GM12878 (cell line): ENCODE measurements at regions not wholly inside any gene's neighbourhood (a gene's known extent, or its start where the extent isn't known, plus 50 kb on each side); places are given as distances from the start of the nearest gene placed in this dataset.

Experiments used
- ATAC-seq: fragments of 200-7000 bp; cut with Tn5 transposase; 3 replicates; pipeline ENCODE4 v1.9.1; 2020; ENCODE audit warnings: mild to moderate bottlenecking, moderate library complexity
- BruUV-seq: library from RNA; stranded (reverse); fragments of 400-500 nt; replicated peaks from 2 replicates; lab custom pipeline; 2021; lab: Mats Ljungman, UMichigan
- CTCF ChIA-PET: fragments of 300-600 bp; sonication (Branson Sonifier 250); formaldehyde crosslinking; extraction: SDS; loops from one replicate; lab custom pipeline; 2021; ENCODE audit warnings: inconsistent platforms; lab: Yijun Ruan, JAX
- POLR2A ChIA-PET: fragments of 350-600 bp; formaldehyde crosslinking; extraction: SDS; loops from one replicate; lab custom pipeline; 2021; ENCODE audit warnings: inconsistent platforms; lab: Charles Lee
- RAD21 ChIA-PET: fragments of 300-600 bp; sonication (Branson Sonifier 250); formaldehyde crosslinking; loops from one replicate; lab custom pipeline; 2023; ENCODE audit warnings: antibody characterized with exemption; ENCODE audit not compliant: unreplicated experiment; lab: Charles Lee
- SMC1A ChIA-PET: fragments of 300-600 bp; sonication (Branson Sonifier 250); formaldehyde crosslinking; loops from one replicate; lab custom pipeline; 2023; ENCODE audit not compliant: unreplicated experiment, uncharacterized antibody; lab: Charles Lee
- DNase-seq: peaks from one replicate; pipeline ENCODE4 v3.0.0-alpha.2; 2011; ENCODE audit warnings: low read depth, low spot score
- FAIRE-seq: peaks from 3 replicates; lab custom pipeline; 2011; peaks lifted over from hg19 to GRCh38; lab: Jason Lieb, UNC
- H2AFZ ChIP-seq: 2 replicates; pipeline ENCODE4 v1.6.0; 2011; ENCODE audit warnings: low read depth, low read length, control low read depth; ENCODE audit not compliant: control insufficient read depth
- H3K27ac ChIP-seq: 2 replicates; pipeline ENCODE4 v1.5.1; 2011; ENCODE audit warnings: control low read depth; ENCODE audit not compliant: control insufficient read depth, insufficient read depth
- H3K27me3 ChIP-seq, 2 experiments: replicated peaks in 1 of 2; 2 replicates each; pipeline versions ENCODE4 v1.6.0 to v1.6.1; 2011; ENCODE audit warnings: low read length in 1 of 2; ENCODE audit not compliant: control insufficient read depth in 2 of 2, insufficient read depth in 2 of 2
- H3K36me3 ChIP-seq, 2 experiments: 2 replicates each; pipeline ENCODE4 v1.5.1; 2011; ENCODE audit warnings: low read length in 1 of 2; ENCODE audit not compliant: control insufficient read depth in 2 of 2, insufficient read depth in 2 of 2
- H3K4me1 ChIP-seq: 2 replicates; pipeline ENCODE4 v1.6.1; 2011; ENCODE audit warnings: mild to moderate bottlenecking, low read length, moderate library complexity, mixed read lengths; ENCODE audit not compliant: control insufficient read depth, insufficient read depth
- H3K4me2 ChIP-seq: 2 replicates; pipeline ENCODE4 v1.6.0; 2011; ENCODE audit warnings: control low read depth; ENCODE audit not compliant: control insufficient read depth, insufficient read depth
- H3K4me3 ChIP-seq: fragments of 200-600 bp; sonication (generic); 2 replicates; pipeline ENCODE4 v1.5.1; 2016
- H3K79me2 ChIP-seq: 2 replicates; pipeline ENCODE4 v1.6.0; 2011; ENCODE audit warnings: low read length; ENCODE audit not compliant: control insufficient read depth, insufficient read depth
- H3K9ac ChIP-seq: 2 replicates; pipeline ENCODE4 v1.8.0; 2011; ENCODE audit warnings: low read length, control low read depth, mixed read lengths; ENCODE audit not compliant: control insufficient read depth, insufficient read depth
- H3K9me3 ChIP-seq: replicated peaks from 3 replicates; pipeline ENCODE4 v1.5.1; 2011; ENCODE audit warnings: mild to moderate bottlenecking, low read length; ENCODE audit not compliant: control insufficient read depth, insufficient read depth
- H4K20me1 ChIP-seq: 2 replicates; pipeline ENCODE4 v1.6.0; 2011; ENCODE audit not compliant: control insufficient read depth, insufficient read depth
- BACH1 ChIP-seq: fragments of 450-650 bp; IDR thresholded peaks from 2 replicates; pipeline ENCODE4 v1.6.1; 2017; ENCODE audit warnings: mild to moderate bottlenecking, borderline replicate concordance
- CHD2 ChIP-seq: IDR thresholded peaks from 2 replicates; pipeline ENCODE4 v1.6.1; 2011; ENCODE audit warnings: low read depth, low read length, improper control_type of control experiment, borderline replicate concordance
- FOS ChIP-seq: IDR thresholded peaks from 3 replicates; pipeline ENCODE4 v1.6.1; 2011; ENCODE audit warnings: borderline replicate concordance; ENCODE audit not compliant: insufficient read length; ENCODE audit errors: extremely low read depth
- HDAC2 ChIP-seq: fragments of 200-600 bp; sonication (generic); IDR thresholded peaks from 2 replicates; pipeline ENCODE4 v1.6.1; 2017
- IRF4 ChIP-seq: IDR thresholded peaks from 2 replicates; pipeline ENCODE4 v1.6.1; 2011; ENCODE audit warnings: low read depth, low read length
- KDM1A ChIP-seq: fragments of 200-600 bp; sonication (generic); IDR thresholded peaks from 2 replicates; pipeline ENCODE4 v1.6.1; 2016; ENCODE audit warnings: borderline replicate concordance
- NRF1 ChIP-seq: conservative IDR thresholded peaks from 2 replicates; pipeline ENCODE4 v1.6.1; 2011; ENCODE audit warnings: mild to moderate bottlenecking, low read depth, low read length, improper control_type of control experiment
- PAX5 ChIP-seq: IDR thresholded peaks from 2 replicates; pipeline ENCODE4 v1.6.1; 2011; ENCODE audit warnings: low read depth, low read length, borderline replicate concordance
- SIN3A ChIP-seq: IDR thresholded peaks from 2 replicates; pipeline ENCODE4 v1.6.1; 2012; ENCODE audit warnings: low read depth, low read length, improper control_type of control experiment
- SPI1 ChIP-seq: IDR thresholded peaks from 2 replicates; pipeline ENCODE4 v1.6.1; 2011; ENCODE audit warnings: low read depth, mild to moderate bottlenecking, low read length, moderate library complexity, borderline replicate concordance; ENCODE audit not compliant: insufficient read depth
- SREBF2 ChIP-seq: IDR thresholded peaks from 2 replicates; pipeline ENCODE4 v1.6.1; 2012; ENCODE audit warnings: mild to moderate bottlenecking, low read length
- STAT3 ChIP-seq: IDR thresholded peaks from 2 replicates; pipeline ENCODE4 v1.6.1; 2011; ENCODE audit warnings: low read depth, low read length, improper control_type of control experiment
- SUZ12 ChIP-seq: fragments of 200-600 bp; sonication (generic); IDR thresholded peaks from one replicate; pipeline ENCODE4 v1.6.1; 2018; ENCODE audit warnings: antibody characterized with exemption, mild to moderate bottlenecking; ENCODE audit not compliant: unreplicated experiment
- ZBTB4 ChIP-seq: fragments of 450-650 bp; formaldehyde crosslinking; IDR thresholded peaks from 2 replicates; pipeline ENCODE4 v1.4.0; 2022; ENCODE audit warnings: mild to moderate bottlenecking, moderate library complexity
- ZSCAN29 ChIP-seq: fragments of 450-650 bp; IDR thresholded peaks from 2 replicates; pipeline ENCODE4 v1.6.1; 2017; ENCODE audit warnings: mild to moderate bottlenecking, moderate library complexity
- whole genome bisulfite sequencing: methylation state at CpG from one replicate; pipeline ENCODE4 v1.1.6; 2016; ENCODE audit warnings: low lambda C conversion rate; ENCODE audit not compliant: insufficient replicate concordance, insufficient coverage; ENCODE audit errors: missing lambda C conversion rate; 5-methylcytosine and 5-hydroxymethylcytosine counted together
- in situ Hi-C: fragments of 300-500 bp; cut with MboI; formaldehyde crosslinking; loops from 9 replicates; pipeline ENCODE4 v1.14.3; 2018; ENCODE audit warnings: mixed read lengths
- intact Hi-C: fragments of 100-400 bp; cut with micrococcal nuclease; formaldehyde crosslinking; loops from one replicate; pipeline ENCODE4 v1.14.2; 2022; ENCODE audit not compliant: unreplicated experiment

DNA sequence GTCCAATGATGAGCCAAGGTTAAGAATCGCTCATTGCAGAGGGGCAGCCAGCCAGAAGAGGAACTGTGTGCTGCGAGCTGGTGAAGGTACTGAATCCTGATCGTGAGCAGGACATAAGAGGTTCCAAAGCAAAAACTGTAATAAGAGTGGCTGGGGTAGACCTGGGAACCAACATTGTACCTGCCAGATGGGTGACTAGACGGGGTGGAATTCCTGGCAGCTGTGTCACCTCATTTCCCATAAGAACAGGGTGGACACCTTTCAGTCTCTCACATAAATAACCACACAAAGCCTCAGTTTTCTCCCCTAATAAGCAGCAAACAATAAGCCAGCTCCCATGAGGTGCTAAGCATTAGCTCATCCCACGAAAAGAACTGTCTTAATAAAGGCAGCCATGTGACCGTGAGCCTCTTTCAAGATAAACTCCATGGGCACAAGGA, 290.3 kb downstream of the SOX9 start:
- POLR2A ChIA-PET, result interaction anchor here (0.6 to 1.4 kb wide), 4 partner anchors 11 to 361 kb away, joined by 3 to 5 read pairs (median 4); partner anchors contain the start of gene SOX9
- H3K36me3 ChIP-seq, result peaks cover 0 to 1% of the 10 kb centered on the region in 2 experiments; a peak in 1 of 4 replicates
- FAIRE-seq (no peak), DNase-seq (no peak), ATAC-seq (no peak)
- no peak overlapping the region for H3K27ac ChIP-seq
- H3K4me3 ChIP-seq, result no peak overlapping the region
- RAD21 ChIA-PET, result interaction anchor here (1.1 kb wide), 1 partner anchor 21 kb away, joined by 3 read pairs; no protein-coding TSS in a partner anchor
- no peaks in the 10 kb centered on the region for H3K27me3 ChIP-seq
- BruUV-seq, result no TSS peak
- H4K20me1 ChIP-seq, result no peaks in the 10 kb centered on the region
- no peaks in the 10 kb centered on the region for H3K9me3 ChIP-seq
- CTCF ChIA-PET, result interaction anchor here (1.5 kb wide), 1 partner anchor 13 kb away, joined by 4 read pairs; no protein-coding TSS in a partner anchor
- no peak overlapping the region for H3K4me2 ChIP-seq
- TF ChIP-seq SPI1, result peak; percentile 26; the same call in 1 of the 2 replicates
- no peak for TF ChIP-seq IRF4
- SMC1A ChIA-PET, result interaction anchor here (0.7 to 8.8 kb wide), 7 partner anchors 11 to 127 kb away, joined by 3 to 65 read pairs (median 3); no protein-coding TSS in a partner anchor
- no peaks in the 10 kb centered on the region for H3K79me2 ChIP-seq
- intact Hi-C loops, result no loop called here
- no peak overlapping the region for H2AFZ ChIP-seq
- 36% methylated on average over 6 of the region's 6 CpGs for WGBS
- no peak overlapping the region for H3K9ac ChIP-seq
- in situ Hi-C loops, result loop anchor here (25.0 kb wide), 1 partner anchor 1876 kb away; no protein-coding TSS in a partner anchor
- peaks cover 15% of the 10 kb centered on the region for H3K4me1 ChIP-seq

DNA sequence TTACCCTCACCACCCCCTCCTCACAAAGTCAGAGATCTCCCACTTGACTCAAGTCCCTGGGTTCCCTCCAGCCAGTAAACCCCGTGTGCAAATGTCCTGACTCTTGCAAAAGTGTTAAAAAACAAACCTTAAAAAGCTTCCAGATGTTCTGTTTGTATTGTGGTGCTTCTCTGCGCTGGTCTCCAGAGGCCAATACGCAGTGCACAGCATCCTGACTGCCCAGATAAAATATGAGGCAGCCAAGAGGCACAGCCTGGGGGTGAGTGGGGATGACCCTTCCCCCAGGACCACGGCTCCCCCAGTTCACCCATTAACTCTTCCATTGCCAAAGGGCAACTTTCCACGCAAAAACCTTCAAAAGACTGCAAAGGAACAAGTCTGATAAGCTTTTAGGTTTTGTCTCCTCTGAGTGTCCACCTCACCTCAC, 291.8 kb downstream of the SOX9 start:
- H3K4me1 ChIP-seq, result peaks cover 4% of the 10 kb centered on the region
- peaks cover 0 to 1% of the 10 kb centered on the region in 2 experiments; a peak in 1 of 4 replicates for H3K36me3 ChIP-seq
- POLR2A ChIA-PET, result interaction anchor here (0.5 kb wide), 1 partner anchor 14 kb away, joined by 3 read pairs; no protein-coding TSS in a partner anchor
- H3K9ac ChIP-seq, result no peak overlapping the region
- SMC1A ChIA-PET, result no interaction called here
- no peak overlapping the region for H3K27ac ChIP-seq
- no peaks in the 10 kb centered on the region for H4K20me1 ChIP-seq
- in situ Hi-C loops, result loop anchor here (25.0 kb wide), 1 partner anchor 1875 kb away; no protein-coding TSS in a partner anchor
- ATAC-seq (no peak), DNase-seq (no peak), FAIRE-seq (no peak)
- no peak overlapping the region for H3K4me2 ChIP-seq
- RAD21 ChIA-PET, result no interaction called here
- H3K27me3 ChIP-seq, result no peaks in the 10 kb centered on the region
- no peaks in the 10 kb centered on the region for H3K79me2 ChIP-seq
- no peak overlapping the region for H2AFZ ChIP-seq
- BruUV-seq, result no TSS peak
- CTCF ChIA-PET, result interaction anchor here (0.5 kb wide), 1 partner anchor 20 kb away, joined by 3 read pairs; no protein-coding TSS in a partner anchor
- WGBS, result 70% methylated on average over 5 of the region's 5 CpGs
- H3K9me3 ChIP-seq, result peaks cover 7% of the 10 kb centered on the region; the same call in 2 of the 3 replicates
- intact Hi-C loops, result no loop called here
- H3K4me3 ChIP-seq, result no peak overlapping the region
- no peak for TF ChIP-seq CHD2
- TF ChIP-seq BACH1, result no peak
- no peak for TF ChIP-seq FOS
- no peak for TF ChIP-seq SIN3A
- TF ChIP-seq PAX5, result no peak
- no peak for TF ChIP-seq HDAC2
- no peak for TF ChIP-seq STAT3
- TF ChIP-seq SREBF2, result no peak
- no peak for TF ChIP-seq ZBTB4 (CRISPR knock-in tag)
- no peak for TF ChIP-seq SUZ12
- no peak for TF ChIP-seq KDM1A
- TF ChIP-seq ZSCAN29, result no peak
- no peak for TF ChIP-seq NRF1
